ENCODE measurements at regions not wholly inside any gene's neighbourhood (a gene's known extent, or its start where the extent isn't known, plus 50 kb on each side); places are given as distances from the start of the nearest gene placed in this dataset.
"Not testable (repeated sequence)": the region's sequence is repeated elsewhere in the genome, so short reads cannot be mapped to it uniquely, and the experiment has no call there.

- no peak for DNase-seq (ENCODE audit: low read depth in 2 of 2)
Measured at GRCh38 chr7:4437916-4438315, 244.2 kb upstream of the FOXK1 start.

DNA sequence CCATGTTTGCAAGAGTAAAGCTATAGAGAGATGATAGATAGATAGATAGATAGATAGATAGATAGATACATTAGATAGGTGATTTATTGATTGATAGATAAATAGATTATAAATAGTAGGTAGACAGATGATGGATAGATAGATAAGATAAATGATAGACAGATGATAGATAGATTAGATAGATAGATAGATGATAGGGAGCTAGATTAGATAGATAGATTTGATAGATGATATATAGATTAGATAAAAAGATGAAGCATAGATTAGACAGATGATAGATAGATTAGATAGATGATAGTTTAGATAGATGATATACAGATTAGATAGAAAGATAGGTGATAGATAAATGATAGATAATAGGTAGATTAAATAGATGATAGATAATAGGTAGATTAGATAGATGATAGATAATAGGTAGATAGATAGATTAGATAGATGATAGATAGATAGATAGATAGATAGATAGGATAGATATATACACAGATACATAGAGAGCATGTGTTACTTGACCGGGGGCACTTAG is 243.3 kb upstream of the FOXK1 start:
- DNase-seq (ENCODE audit: low read depth in 2 of 2): no peak

- no peak for DNase-seq (ENCODE audit: low read depth in 2 of 2)
Measured at GRCh38 chr7:4439444-4439843, 242.7 kb upstream of the FOXK1 start.

- no peak for DNase-seq (ENCODE audit: low read depth in 2 of 2)
Measured at GRCh38 chr7:4444106-4444505, 238.0 kb upstream of the FOXK1 start.

DNA sequence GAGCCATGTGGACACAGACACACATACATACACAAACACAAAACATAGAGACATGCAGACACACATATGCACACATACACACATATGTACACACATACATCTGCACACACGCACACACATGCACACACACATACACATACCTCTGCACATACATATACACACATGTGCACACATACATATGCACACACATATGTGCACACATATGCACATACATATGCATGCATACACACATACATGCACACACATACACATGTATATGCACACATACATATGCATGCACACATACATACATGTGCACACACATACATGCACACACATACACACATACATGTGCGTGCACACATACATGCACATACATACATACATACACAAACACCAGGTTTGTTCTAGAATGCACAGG is 236.3 kb upstream of the FOXK1 start:
- DNase-seq (ENCODE audit: low read depth in 2 of 2): no peak

DNA sequence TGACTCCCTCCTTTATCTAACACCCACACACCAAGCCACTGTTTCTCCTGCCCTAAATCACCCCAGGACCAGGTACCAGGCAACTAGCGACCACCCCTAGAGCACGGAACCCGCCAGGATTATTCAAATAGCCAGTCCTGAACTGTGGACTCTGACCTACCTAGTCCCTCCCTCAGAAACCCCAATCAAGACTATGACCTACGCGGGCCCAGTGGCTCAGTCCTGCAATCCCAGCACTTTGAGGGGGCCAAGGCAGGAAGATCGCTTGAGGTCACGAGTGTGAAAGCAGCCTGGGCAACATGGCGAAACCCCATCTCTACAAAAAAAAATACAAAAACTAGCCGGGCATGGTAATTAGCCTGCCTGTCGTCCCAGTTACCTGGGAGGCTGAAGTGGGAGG is 232.8 kb upstream of the FOXK1 start:
- DNase-seq (ENCODE audit: low read depth in 2 of 2): no peak

DNA sequence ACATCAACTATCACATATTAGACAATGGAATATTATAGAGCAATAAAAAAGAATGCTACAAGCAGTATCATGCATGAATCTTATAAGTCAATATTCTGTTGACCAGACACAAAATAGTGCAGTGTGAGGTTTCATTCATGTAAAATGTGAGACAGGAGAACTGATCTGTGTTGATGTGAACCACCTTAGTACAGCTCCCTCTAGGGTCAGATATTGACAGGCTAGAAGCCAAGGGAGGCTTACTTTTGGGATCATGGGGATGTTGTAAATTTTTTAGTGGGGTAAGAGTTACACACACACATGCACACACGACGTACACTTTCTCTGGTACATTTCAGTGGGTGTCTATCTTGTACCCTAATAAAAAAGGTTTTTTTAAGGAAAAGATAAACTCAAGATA is 231.6 kb upstream of the FOXK1 start:
- DNase-seq (ENCODE audit: low read depth in 2 of 2): no peak

GRCh38 chr7:4460597-4460996 is 221.5 kb upstream of the FOXK1 start:
- no peak for DNase-seq (ENCODE audit: low read depth in 2 of 2)

- no peak for DNase-seq (ENCODE audit: low read depth in 2 of 2)
Measured at GRCh38 chr7:4461531-4461930, 220.6 kb upstream of the FOXK1 start.

- DNase-seq (ENCODE audit: low read depth in 2 of 2): no peak
Measured at GRCh38 chr7:4468320-4469102, 213.6 kb upstream of the FOXK1 start.

- peak in 1 of 2 donors; percentile 4 for DNase-seq (ENCODE audit: low read depth in 2 of 2)
Measured at GRCh38 chr7:4470246-4470645, 211.8 kb upstream of the FOXK1 start.

GRCh38 chr7:4472728-4473127 is 209.4 kb upstream of the FOXK1 start:
- DNase-seq (ENCODE audit: low read depth in 2 of 2): no peak

GRCh38 chr7:4479367-4480039 is 202.6 kb upstream of the FOXK1 start:
- DNase-seq (ENCODE audit: low read depth in 2 of 2): peak; percentile 40 to 67

DNA sequence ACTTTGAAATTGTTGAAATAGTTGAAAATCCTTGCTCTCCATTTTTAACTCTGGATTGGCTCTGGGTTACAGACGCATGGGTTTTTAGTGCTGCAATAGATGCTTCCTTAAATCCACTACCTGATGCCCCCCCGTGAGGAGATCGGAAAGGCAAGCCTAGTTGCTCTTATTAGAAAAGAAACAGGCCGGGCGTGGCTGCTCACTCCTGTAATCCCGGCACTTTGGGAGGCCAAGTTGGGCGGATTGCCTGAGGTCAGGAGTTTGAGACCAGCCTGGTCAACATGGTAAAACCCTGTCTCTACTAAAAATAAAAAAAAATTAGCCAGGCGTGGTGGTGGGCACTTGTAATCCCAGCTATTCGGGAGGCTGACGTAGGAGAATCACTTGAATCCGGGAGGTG is 202.0 kb upstream of the FOXK1 start:
- not testable (repeated sequence) for DNase-seq (ENCODE audit: low read depth in 2 of 2)

DNA sequence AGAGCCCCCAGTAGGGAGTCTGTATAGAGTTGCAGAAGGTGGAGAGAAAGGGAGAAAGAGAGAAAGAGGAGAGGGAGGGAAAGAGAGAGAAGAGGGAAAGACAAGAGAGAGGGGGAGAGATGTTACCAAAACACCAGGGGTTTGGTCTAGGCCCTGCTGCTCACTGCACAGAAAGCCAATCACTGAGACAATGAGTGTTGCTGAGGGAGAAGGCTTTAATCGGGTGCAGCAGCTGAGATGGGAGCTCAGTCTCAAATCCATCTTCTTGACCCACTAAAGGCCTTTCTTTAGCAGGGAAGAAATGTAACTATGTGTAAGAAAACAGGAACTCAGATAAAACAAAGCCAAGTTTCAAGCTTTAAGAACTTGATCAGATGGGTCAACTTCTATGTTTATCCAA is 198.2 kb upstream of the FOXK1 start:
- DNase-seq (ENCODE audit: low read depth in 2 of 2): no peak

DNA sequence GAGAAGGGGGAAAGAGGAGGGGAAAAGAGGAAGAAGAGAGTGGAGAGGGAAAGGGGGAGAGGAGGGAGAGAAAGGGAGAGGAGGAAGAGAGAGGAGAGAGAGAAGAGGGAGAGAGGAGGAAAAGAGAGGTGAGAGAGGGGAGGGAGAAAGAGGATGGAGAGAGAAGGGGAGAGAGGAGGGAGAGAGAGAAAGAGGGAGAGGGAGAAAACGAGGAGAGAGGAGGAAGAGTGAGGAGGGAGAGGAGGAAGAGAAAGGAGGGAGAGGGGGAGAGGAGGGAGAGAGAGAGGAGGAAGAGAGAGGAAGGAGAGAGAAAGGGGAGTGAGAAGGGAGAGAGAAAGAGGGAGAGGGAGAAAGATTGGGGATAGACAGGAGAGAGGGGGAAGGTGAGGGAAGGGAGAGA is 197.6 kb upstream of the FOXK1 start:
- DNase-seq (ENCODE audit: low read depth in 2 of 2): no peak

DNA sequence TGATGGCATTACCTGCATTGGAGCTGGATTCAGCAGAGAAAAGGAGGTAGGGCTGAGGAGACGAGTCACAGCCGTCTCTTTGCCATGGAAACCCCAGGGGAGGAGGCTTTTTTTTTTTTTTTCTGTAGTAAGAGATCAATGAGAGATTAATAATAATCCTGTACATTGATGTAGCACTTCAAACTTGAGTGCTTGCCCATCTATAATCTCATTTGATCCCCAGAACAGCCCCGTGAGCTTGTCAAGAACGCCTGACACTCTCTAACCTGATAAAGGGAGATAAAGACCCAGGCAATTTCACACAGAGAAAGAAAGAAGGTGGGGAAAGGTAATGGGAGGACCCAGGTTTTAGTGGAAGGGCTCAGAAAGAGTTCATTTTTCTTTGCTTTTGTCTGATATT is 195.2 kb upstream of the FOXK1 start:
- DNase-seq (ENCODE audit: low read depth in 2 of 2): no peak

- not testable (repeated sequence) for DNase-seq (ENCODE audit: low read depth in 2 of 2)
Measured at GRCh38 chr7:4496911-4497310, 185.2 kb upstream of the FOXK1 start.

GRCh38 chr7:4500812-4501211 is 181.3 kb upstream of the FOXK1 start:
- no peak for DNase-seq (ENCODE audit: low read depth in 2 of 2)

DNA sequence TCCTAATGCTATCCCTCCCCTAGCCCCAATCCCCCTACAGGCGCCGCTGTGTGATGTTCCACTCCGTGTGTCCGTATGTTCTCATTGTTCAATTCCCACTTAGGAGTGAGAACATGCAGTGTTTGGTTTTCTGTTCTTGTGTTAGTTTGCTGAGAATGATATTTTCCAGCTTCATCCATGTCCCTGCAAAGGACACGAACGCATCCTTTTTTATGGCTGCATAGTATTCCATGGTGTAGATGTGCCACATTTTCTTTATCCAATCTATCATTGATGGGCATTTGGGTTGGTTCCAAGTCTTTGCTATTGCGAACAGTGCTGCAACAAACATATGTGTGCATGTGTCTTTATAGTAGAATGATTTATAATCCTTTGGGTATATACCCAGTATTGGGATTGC is 174.2 kb upstream of the FOXK1 start:
- not testable (repeated sequence) for DNase-seq (ENCODE audit: low read depth in 2 of 2)

- no peak for DNase-seq (ENCODE audit: low read depth in 2 of 2)
Measured at GRCh38 chr7:4513450-4513849, 168.6 kb upstream of the FOXK1 start.

GRCh38 chr7:4519819-4520520 is 162.1 kb upstream of the FOXK1 start:
- DNase-seq (ENCODE audit: low read depth in 2 of 2): no peak
